ENCODE measurements at regions not wholly inside any gene's neighbourhood (a gene's known extent, or its start where the extent isn't known, plus 50 kb on each side); places are given as distances from the start of the nearest gene placed in this dataset.

DNA sequence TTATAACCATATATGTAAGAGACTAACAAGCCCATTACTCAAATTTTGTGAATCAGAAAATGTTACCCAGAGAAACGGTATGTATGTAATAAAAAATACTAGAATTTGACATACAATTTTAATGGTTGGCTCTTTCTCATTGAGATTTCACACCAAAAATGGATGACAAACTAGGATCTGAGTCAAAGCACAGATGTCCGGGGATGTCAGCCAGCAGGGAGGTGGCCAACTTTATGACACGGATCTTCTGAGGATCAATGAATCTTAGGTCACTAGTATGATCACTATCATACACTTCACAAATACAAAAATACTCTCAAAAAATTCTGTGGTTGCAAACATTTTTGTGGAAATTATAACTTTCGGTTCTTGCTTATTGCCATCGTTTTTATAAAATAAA is 173.5 kb upstream of the NFE2L3 start:
- no peak for DNase-seq (ENCODE audit: low read depth, low spot score)

DNA sequence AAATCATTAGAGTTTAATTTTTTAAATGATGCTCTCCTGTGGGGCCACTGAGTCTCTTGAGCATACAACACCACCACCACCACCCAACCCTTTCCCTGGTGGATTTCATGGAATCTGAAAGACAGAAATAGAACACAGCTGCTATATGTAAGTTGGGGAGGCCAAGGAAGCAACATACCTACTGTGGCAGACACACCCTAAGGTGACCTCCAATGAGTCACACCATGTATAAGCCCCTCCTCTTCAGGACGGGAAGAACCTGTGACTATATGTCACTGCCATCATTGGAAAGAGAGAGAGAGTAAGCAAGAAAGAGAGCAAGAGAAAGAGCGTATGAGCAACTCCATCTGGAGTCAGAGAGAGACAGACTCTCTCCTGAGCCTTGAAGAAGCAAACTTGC is 172.4 kb upstream of the NFE2L3 start:
- no peak for DNase-seq (ENCODE audit: low read depth, low spot score)

DNA sequence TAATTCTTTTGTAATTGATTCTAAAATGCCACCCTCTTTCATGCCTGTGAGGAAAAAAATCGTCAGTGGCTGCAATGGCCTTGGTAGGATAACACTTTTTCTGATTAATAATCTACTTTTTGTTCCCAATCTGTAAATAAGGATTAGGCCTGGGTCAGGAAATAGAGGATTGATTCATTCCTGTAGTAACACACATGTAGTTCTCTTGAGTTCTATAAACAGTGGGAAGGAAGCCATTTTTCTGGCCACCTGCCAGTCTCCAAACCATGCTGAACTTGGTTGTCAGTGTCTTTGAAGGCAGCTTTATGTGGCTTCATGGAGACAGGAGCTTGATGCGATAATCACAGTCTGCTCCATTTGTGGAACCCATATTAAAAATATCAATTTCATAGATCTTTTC is 169.3 kb upstream of the NFE2L3 start:
- no peak for DNase-seq (ENCODE audit: low read depth, low spot score)

DNA sequence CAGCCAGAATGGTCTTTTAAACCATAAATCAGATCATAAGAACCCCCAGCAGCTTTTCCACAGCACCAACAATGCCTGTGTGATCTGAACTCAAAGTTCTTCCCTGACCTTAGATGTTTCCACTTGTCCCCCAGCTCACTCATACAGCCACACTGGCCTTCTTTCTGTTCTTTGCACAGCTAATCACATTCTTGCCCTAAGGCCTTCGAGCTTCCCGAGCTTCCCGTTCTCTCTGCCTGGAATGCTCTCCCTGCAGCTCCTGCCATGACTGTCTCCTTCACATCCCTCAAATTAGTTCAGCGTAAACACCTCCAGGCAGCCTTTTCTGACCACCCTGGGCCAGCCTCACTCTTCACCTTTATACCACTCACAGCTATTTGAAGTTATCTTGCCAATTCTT is 166.8 kb upstream of the NFE2L3 start:
- DNase-seq (ENCODE audit: low read depth, low spot score) = no peak

DNA sequence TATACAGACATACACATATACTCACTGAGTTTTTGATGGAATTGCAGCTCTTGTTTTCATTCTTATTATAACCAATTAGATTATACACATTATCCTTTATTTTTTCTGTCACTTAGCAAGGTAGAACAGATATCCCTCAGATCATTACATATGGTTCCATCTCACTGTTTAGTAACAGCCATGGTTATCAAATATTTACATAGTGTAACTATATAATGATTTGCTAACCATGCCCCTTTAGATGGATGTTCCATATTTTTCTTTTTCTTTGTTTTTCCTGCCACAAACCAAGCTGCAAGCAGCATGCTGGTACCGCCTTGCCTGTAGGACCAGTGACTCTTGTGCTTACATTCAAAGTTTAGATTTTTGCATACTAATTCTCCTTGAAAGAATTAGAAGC is 163.4 kb upstream of the NFE2L3 start:
- DNase-seq (ENCODE audit: low read depth, low spot score) = no peak

DNA sequence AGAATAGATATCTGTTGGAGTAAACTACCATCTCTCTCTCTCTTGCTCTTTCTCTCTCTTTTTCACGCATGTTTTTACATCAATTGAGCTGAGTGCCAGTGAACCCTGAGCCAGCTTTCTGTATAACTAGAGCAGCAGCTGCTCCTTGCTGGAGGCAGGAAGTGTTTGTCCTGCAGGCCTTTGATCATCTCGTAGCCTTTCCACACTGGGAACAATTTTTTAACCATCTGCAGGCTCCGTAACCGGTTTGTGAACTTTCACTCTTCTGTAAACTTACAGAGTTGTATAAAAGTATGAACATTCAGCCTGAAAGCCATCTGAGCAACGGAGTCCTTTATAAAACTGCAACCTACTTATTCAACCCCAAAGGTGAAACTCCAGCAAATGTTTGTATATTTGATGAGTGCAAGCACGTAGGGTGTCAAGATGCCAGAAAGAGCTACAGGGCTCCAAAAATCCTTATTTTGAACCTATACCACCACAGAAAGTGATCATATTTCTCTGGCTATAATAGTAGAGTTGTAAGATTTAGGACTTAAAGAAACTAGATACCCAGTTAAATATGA is 162.8 kb upstream of the NFE2L3 start:
- no peak for DNase-seq (ENCODE audit: low read depth, low spot score)

DNA sequence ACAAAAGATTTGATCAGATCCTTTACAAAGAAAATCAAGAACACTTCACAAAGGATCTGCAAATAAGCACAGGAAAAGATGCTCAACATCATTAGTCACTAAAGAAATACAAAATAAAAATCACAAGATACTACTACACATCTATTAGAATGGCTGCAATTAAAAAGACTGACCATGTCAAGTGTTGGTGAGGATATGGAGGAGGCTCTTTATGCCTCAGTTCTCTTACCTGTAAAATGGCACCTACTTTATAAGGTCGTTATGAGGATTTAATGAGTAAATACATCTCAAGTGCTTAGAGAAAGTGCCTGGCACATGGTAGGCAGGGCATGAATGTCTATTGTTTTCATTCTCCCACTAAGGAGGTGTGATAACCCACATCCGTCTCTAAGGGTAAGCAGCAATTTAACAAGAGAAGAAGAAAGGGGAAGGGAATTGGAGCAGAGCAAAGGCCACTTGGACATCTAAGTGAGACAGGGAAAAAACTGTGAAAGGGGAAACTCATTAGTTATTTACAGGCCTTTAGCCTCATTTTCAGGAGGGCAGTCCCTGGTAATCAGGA is 157.5 kb upstream of the NFE2L3 start:
- no peak for DNase-seq (ENCODE audit: low read depth, low spot score)

DNA sequence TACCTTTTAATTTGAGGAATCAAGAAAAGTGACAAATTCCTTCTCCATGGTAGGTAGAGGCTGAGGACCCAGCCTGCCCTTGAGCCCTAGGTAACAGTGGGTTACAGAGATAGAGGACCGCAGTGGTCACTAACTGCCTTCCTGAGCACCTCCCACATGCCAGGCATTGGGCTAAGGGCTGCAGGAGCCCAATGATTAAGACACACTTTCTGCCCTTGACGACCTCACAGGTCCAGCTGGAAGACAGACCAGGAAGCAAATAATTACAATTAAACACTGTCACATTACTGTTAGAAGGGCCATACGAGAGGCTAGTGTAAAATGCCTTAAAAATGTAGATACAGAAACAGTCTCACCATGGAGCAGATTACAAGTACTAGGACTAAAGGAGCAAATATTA is 156.8 kb upstream of the NFE2L3 start:
- no peak for DNase-seq (ENCODE audit: low read depth, low spot score)

DNA sequence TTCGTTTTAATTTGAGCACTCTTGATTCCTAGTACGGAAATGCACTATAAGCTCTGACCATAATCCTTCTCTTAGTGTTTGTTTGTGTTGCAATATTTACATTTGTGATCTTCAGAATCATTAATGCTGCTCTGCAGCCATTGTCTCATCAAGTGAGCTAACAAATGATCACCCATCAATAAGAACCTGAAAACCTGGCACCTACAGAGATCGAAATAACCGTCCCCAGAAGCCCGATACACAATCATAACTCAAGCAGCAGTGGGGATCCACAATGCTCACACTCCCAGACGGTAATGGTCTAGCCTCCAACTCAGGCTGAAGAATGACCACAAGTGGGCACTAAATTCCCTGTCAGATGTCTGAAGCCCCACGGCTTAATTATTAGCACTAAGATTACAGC is 156.0 kb upstream of the NFE2L3 start:
- DNase-seq (ENCODE audit: low read depth, low spot score) = no peak

DNA sequence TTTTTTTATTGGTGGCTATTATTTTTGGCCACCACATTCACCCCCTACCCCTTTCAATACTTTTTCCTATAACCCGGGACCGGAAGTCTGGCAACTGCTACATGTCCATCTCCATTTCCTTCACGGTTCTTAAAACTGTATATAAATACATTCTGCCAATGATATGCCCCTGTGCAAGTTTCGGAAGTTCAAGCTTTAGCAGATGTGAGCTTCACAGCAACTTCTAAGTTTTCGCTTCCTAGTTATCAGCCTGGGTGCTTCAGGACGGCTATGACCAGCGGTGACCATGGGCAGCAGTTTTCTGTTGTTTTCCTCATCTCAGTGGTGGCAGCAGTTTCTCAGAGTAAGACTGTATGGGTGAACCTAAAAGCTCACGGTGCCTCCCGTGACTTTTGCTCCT is 153.5 kb upstream of the NFE2L3 start:
- no peak for DNase-seq (ENCODE audit: low read depth, low spot score)

DNA sequence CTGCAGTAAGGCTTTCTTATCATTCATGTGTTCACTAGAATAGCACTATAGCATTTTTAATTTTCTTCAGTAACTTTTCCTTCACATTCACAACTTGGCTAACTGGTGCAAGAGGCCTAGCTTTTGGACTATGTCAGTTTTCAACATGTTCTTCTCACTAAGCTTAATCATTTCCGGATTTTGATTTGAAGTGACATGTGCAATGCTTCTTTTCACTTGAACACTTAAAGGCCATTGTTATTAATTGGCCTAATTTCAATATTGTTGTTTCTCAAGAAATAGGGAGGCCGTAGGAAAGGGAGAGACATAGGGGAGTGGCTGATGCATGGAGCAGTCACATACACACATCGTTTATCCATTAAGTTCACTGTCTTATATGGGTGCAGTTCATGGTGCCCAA is 151.2 kb upstream of the NFE2L3 start:
- DNase-seq (ENCODE audit: low read depth, low spot score) = no peak

DNA sequence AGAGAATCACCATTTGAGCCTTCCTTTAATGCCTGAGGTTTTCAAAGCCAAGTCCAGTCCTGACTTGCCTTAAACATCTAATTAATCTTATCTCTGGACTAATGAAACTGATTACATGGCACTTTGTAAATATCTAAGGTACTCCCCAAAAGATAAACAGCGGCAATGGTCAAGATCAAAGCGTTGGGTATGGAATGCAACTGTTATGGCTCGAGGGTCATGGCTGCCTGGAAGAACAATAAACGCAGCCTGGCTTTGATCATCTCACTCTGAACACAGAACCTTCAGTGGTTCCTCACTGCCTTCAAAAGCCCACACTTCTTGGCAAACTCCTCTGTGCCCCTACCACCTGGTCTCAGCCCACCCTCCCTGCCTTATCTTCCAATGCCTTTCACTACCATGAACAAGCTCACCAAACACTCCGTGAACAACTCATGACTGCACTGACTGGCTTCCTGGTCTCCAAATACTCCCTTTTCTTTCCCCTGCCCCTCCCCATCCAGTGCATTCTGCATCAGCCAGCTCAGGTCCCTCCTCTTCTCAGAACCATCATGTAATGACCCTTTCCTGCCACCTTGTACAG is 150.2 kb upstream of the NFE2L3 start:
- DNase-seq (ENCODE audit: low read depth, low spot score) = no peak

DNA sequence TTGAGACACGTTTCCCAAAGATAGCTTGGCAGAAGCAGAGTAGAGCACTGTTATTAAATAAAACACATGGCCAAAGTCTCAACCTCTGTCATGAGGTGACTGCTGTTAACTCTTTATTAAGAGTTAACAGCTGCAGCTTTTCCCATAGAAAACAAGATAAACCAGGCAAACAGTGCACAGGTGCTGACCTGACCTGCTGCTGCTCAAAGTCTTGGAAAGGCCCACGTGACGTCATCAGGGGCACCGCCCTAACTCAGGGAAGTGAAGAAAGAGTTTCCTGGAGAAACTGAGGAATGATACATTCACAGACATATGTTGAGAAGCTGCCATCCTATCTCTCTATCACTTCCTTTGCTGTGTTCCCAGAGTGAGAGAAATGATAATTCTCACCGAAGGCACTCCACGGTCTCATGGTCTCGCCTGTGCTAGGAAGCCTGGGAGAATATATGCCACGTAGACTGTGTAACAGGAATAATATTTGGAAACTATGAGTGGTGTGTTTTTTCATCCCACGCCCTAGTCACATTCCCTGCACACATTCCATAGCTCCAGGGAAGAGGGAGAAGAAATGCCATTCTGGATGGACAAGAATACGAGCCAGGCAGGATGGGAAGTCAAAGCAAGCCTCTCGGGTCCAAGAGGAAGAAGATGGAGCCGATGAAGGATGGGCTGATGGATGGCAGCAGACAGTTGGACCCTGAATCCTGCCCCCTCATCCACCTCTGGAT is 146.2 kb upstream of the NFE2L3 start:
- no peak for DNase-seq (ENCODE audit: low read depth, low spot score)

DNA sequence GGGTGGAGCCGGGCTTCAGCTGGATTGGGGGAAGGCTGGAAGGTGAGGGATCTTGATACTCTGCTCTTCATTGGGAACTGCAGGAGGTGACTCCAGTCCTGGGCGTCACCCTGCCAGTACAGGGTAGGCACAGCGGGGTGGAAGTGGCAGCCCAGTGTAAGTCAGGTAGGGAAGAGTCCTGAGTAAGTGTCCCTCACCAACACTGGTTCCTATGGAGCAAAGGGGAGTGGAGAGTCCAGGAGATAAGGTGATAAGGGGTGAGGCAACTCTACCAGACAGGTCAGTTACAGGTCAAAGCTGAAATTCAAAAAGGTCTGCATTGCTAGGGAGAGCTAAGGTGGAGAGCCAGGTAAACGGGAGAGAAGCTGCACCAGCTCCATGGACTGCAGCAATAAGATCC is 145.6 kb upstream of the NFE2L3 start:
- DNase-seq (ENCODE audit: low read depth, low spot score) = no peak

DNA sequence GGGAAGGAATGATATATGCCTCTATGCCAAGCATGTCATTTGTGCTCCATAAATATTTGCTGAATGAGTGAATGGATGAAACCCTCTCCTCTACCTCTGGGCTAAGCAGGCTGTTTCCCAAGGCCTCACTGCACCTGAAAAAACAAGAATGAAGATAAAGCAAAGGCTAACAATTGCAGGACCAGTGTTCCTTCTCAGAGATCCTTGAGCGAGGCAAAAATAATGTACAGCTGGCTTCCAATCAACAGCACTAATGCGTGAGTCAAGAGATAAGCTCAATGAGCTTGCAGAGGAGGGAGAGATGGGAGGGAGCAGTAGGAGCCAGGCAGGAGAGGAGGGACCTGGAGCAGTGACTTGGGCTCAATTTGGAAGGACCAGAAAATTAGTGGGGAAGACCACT is 144.5 kb upstream of the NFE2L3 start:
- DNase-seq (ENCODE audit: low read depth, low spot score) = no peak

DNA sequence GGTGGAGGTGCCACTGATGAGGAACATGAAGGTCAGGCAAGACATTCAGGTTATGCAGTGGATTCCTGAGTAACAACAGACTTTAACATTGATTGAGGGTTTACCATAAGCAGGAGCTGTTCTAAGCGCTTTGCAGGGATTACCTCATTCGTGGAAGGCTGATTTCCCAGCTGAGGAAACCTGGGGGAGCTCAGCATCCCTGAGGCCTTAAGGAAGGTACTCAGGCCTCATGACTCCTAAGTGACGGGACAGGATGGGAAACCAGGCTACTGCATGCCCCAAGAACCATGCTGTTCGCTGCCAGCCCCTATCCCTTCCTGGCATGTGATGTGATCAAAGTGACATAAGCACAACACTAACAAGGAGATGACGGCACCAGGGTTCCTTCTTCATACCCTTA is 143.6 kb upstream of the NFE2L3 start:
- DNase-seq (ENCODE audit: low read depth, low spot score) = no peak

DNA sequence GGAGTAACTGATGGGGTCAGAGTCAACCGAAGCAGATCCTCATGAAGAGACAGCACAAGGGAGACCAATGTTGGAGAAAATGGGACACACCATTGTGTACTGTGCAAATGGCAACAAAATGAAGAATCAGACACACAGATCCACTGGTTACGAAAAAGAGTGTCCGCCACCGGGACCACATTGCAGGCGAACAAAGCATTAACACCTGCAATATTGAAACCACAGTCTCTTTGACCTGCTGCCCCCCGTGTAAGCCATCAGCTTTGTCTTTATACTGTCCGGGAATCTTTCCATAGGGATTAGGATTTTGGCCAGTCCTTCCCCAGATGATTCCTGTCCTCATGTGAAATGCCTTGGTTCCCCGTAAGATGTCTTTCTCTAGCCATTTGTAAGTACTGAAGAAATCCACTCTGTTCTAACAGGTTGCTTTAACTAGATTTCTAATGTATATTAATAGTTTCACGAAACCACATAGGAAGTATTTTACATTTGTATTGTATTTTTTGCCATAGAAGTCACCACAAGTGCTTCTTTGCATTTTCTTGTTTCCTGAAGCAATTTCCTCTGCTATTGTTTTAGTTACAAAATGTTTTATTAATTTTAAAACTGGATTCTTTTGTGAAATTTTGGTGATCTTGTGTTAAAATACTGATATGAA is 140.8 kb upstream of the NFE2L3 start:
- no peak for DNase-seq (ENCODE audit: low read depth, low spot score)

DNA sequence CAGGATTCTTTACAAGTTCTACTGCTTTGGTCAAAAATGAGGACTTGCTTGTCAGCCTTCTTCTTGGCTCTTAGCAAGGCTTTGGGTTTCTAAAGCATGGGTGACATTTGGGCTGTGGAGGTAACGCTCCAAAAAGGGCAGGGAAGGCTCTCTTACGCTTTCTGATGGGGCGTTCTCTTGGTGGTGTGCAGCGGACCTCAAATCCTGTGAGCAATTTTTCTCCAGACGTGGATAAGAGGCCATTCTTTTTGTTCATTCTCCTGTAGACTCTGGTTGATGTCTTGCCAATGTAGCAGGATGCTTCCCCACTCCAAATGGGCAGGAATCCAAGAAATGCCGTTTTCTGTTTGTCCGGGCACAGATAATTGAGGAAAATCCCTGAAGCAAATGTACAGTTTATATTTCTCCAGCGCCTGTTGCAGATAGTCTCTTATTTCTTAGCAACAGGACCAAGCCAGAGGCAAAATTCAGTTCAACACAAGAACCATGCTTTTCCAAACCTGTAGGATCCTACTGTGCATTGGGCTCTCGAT is 138.4 kb upstream of the NFE2L3 start:
- no peak for DNase-seq (ENCODE audit: low read depth, low spot score)

DNA sequence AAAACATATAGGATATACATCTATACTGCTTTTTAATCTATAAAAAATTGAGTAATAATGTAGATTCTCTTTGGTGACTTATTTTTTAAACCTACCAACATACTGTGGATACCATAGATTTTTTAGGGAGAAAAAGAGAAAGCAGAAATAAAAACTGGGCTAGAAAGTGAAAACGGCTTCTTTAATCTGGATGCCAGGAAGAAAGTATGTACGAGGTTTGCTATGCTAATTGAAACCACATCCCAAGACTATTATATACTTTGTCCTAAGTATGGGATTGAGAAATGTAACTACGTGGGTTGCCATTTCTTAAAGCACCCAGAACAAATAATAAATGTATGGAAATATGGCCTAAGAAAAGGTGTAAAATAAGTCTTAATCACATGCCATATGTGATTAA is 129.0 kb upstream of the NFE2L3 start:
- no peak for DNase-seq (ENCODE audit: low read depth, low spot score)

DNA sequence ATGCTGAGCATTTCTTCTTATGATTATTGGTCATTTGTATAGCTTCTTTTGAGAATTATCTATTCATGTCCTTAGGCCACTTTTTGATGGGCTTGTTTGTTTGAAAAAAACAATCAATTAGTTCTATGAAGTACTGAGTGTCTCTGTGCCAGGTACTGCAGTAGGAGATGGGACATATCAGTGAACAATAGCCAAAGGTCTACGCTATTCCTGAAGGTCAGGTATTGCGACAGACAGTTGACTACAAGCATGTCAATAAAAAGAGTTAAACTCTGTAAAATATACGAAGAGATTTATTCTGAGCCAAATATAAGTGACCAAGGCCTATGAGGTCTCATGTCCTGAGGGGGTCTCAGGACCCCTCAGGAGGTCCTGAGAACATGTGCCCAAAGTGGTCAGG is 122.1 kb upstream of the NFE2L3 start:
- no peak for DNase-seq (ENCODE audit: low read depth, low spot score)

DNA sequence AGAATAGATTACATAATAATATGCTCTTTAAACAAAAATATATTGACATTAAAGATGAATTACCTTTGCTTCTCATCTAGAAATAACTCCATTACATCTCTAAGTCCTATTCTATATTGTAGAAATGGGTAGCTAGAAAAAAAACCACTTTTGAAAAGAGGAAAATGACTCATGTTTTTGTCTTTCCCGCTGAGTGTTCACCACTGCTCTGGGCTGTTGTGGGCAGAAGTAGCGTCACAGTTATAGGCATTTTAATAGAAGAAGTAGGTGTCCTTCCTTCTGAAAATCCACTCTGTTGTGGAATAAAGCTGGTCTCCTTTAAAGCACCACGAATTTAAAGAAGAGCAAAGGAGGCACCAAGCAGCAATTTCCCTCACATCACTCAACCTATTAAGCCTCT is 117.6 kb upstream of the NFE2L3 start:
- DNase-seq (ENCODE audit: low read depth, low spot score) = no peak

DNA sequence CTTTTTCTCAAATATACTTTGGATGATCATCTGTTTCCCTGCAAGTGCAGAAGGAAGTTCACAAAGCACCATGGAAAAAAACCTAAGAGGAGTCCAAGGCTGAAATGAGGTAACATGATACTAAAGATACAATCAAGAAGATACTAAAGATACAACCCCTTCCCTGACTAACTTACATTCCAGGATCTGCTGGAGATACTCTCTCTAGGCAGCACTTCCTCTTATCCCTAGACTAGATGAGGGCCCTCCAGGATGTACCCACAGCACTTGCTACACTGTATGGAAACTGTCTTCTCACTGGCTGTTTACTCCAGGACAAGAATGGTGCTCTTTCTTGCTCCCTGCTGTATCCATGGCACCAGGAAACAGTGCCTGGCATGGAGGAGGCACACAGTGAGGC is 116.4 kb upstream of the NFE2L3 start:
- DNase-seq (ENCODE audit: low read depth, low spot score) = no peak
